ENCODE measurements at regions not wholly inside any gene's neighbourhood (a gene's known extent, or its start where the extent isn't known, plus 50 kb on each side); places are given as distances from the start of the nearest gene placed in this dataset.

DNA sequence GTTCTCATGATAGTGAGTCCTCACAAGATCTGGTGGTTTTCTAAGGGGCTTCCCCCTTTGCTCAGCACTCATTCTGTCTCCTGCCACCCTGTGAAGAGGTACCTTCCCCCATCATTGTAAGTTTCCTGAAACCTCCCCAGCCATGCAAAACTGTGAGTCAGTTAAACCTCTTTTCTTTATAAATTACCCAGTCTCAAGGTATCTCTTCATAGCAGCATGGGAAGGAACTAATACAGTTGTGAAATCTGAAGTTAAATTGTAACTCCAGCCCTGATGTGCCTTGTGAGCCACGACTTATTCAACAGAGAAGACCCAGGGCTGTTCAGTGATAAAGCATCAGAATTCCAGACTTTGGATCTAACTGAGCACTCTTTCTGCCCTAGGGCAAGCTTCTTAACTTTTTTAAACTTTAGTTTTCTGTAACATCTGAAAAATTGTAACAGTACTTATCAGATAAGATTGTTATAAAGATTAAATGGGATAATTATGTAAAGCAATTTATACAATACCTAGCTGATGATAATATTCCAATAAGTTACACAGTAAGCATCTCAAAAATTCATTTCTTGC, 220.0 kb downstream of the TRPC6 start:
- TF ChIP-seq, protein P1, sequence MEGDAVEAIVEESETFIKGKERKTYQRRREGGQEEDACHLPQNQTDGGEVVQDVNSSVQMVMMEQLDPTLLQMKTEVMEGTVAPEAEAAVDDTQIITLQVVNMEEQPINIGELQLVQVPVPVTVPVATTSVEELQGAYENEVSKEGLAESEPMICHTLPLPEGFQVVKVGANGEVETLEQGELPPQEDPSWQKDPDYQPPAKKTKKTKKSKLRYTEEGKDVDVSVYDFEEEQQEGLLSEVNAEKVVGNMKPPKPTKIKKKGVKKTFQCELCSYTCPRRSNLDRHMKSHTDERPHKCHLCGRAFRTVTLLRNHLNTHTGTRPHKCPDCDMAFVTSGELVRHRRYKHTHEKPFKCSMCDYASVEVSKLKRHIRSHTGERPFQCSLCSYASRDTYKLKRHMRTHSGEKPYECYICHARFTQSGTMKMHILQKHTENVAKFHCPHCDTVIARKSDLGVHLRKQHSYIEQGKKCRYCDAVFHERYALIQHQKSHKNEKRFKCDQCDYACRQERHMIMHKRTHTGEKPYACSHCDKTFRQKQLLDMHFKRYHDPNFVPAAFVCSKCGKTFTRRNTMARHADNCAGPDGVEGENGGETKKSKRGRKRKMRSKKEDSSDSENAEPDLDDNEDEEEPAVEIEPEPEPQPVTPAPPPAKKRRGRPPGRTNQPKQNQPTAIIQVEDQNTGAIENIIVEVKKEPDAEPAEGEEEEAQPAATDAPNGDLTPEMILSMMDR (conservative IDR thresholded peaks at IDR 0.05 in 1 of 2, IDR thresholded peaks at IDR 0.05 in 1 of 2; ENCODE audit: extremely low read depth in 1 of 2, insufficient read depth in 1 of 2, low read depth in 1 of 2, low read length in 2 of 2): no peak
- TF ChIP-seq EZH2 (IDR thresholded peaks at IDR 0.05; ENCODE audit: borderline replicate concordance, low read length): no peak

Data from mammary epithelial cell (primary cell).